Activated CD8-positive, alpha-beta T cell treated with anti-CD3 and anti-CD28 coated beads, Interleukin-2, amount 10 ng/mL, durations not matched to agents 7 days and 5 days (primary cell): ENCODE measurements at regions not wholly inside any gene's neighbourhood (a gene's known extent, or its start where the extent isn't known, plus 50 kb on each side); places are given as distances from the start of the nearest gene placed in this dataset.

Source experiments
- ATAC-seq: fragments of 150-1000 bp; cut with Tn5 transposase; one replicate; pipeline ENCODE4 v1.10.0; 2021; ENCODE audit warnings: moderate library complexity
- CTCF ChIA-PET: fragments of 350-600 bp; sonication (Branson Sonifier 250); formaldehyde crosslinking; loops from one replicate; lab custom pipeline; 2021; ENCODE audit warnings: antibody characterized with exemption; lab: Charles Lee
- POLR2A ChIA-PET: fragments of 350-600 bp; sonication (Branson Sonifier 250); formaldehyde crosslinking; loops from one replicate; lab custom pipeline; 2021; ENCODE audit warnings: antibody characterized with exemption; lab: Charles Lee
- DNase-seq: peaks from one replicate; pipeline ENCODE4 v3.0.0-alpha.2; 2020
- H3K27ac Mint-ChIP-seq: one replicate; pipeline ENCODE4 v1.8.0; 2021; ENCODE audit warnings: mild to moderate bottlenecking, mixed read lengths
- H3K27me3 Mint-ChIP-seq: one replicate; pipeline ENCODE4 v1.8.0; 2021; ENCODE audit warnings: low read depth, mixed read lengths
- H3K36me3 Mint-ChIP-seq: one replicate; pipeline ENCODE4 v1.8.0; 2021; ENCODE audit warnings: low read depth, mixed read lengths
- H3K4me1 Mint-ChIP-seq: one replicate; pipeline ENCODE4 v1.8.0; 2021; ENCODE audit warnings: low read depth, mixed read lengths
- H3K4me3 Mint-ChIP-seq: one replicate; pipeline ENCODE4 v1.8.0; 2021; ENCODE audit warnings: mild to moderate bottlenecking, mixed read lengths
- H3K9me3 Mint-ChIP-seq: one replicate; pipeline ENCODE4 v1.8.0; 2022; ENCODE audit warnings: mixed read lengths; ENCODE audit not compliant: insufficient read depth

GRCh38 chr1:118366286-118366685, 181.3 kb upstream of the SPAG17 start:
- DNase-seq (no peak), ATAC-seq (no peak)
- no peaks in the 10 kb centered on the region for H3K27me3 Mint-ChIP-seq
- ChIA-PET CTCF (no interaction called here), POLR2A (no interaction called here)
- H3K36me3 Mint-ChIP-seq, result no peaks in the 10 kb centered on the region
- no peaks in the 10 kb centered on the region for H3K4me1 Mint-ChIP-seq
- H3K9me3 Mint-ChIP-seq, result peaks cover 44% of the 10 kb centered on the region
- H3K4me3 Mint-ChIP-seq, result no peak overlapping the region
- H3K27ac Mint-ChIP-seq, result no peak overlapping the region

DNA sequence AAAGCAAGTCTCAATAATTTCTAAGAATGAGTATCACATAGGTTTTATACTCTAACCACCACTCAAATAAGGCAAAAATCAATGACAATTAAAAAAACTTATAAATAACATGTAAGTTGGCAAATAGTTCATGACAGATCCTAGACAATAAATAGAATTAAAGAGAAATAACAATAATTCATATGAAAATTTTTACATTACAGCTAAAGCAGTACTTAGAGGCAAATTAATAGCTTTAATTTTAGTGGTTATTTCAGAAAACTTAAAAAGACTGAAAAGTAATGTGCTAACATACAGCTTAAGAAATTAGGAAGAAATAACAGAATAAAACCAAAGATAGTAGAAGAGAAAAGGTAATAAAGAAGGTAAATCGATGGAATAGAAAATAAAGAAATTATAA, 179.9 kb upstream of the SPAG17 start:
- H3K27me3 Mint-ChIP-seq, result no peaks in the 10 kb centered on the region
- ATAC-seq (no peak), DNase-seq (no peak)
- CTCF ChIA-PET, result no interaction called here
- POLR2A ChIA-PET, result no interaction called here
- H3K36me3 Mint-ChIP-seq, result no peaks in the 10 kb centered on the region
- no peak overlapping the region for H3K27ac Mint-ChIP-seq
- no peaks in the 10 kb centered on the region for H3K4me1 Mint-ChIP-seq
- H3K9me3 Mint-ChIP-seq, result peaks cover 34% of the 10 kb centered on the region
- H3K4me3 Mint-ChIP-seq, result no peak overlapping the region

DNA sequence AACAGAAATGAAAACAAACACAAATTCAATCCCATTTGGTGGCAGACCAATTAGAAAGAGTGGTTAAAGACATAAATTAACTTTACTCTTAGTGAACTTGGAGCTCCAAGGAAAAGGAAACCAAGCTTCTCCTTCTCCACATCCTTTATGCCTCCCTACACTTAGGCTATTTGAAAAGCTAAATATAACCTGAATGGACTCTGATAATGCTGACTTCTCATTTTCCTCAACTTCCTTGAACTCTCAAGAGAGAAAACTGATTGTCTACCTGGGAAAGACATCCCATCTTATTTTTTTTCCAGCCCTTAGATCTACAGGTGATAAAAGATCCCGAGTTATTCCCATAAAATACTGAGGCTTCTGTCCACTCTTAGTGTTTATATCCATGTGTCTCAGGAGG, 178.4 kb upstream of the SPAG17 start:
- POLR2A ChIA-PET, result no interaction called here
- Mint-ChIP-seq H3K9me3 (peaks cover 34% of the 10 kb centered on the region), H3K36me3 (no peaks in the 10 kb centered on the region), H3K4me1 (no peaks in the 10 kb centered on the region), H3K27me3 (no peaks in the 10 kb centered on the region), H3K27ac (no peak overlapping the region), H3K4me3 (no peak overlapping the region)
- CTCF ChIA-PET, result no interaction called here
- DNase-seq (no peak), ATAC-seq (no peak)

GRCh38 chr1:118360817-118361216, 175.8 kb upstream of the SPAG17 start:
- Mint-ChIP-seq H3K9me3 (peaks cover 26% of the 10 kb centered on the region), H3K36me3 (no peaks in the 10 kb centered on the region), H3K4me3 (no peak overlapping the region), H3K4me1 (no peaks in the 10 kb centered on the region), H3K27me3 (no peaks in the 10 kb centered on the region), H3K27ac (no peak overlapping the region)
- ATAC-seq, result no peak
- no peak for DNase-seq
- POLR2A ChIA-PET, result no interaction called here
- CTCF ChIA-PET, result no interaction called here

DNA sequence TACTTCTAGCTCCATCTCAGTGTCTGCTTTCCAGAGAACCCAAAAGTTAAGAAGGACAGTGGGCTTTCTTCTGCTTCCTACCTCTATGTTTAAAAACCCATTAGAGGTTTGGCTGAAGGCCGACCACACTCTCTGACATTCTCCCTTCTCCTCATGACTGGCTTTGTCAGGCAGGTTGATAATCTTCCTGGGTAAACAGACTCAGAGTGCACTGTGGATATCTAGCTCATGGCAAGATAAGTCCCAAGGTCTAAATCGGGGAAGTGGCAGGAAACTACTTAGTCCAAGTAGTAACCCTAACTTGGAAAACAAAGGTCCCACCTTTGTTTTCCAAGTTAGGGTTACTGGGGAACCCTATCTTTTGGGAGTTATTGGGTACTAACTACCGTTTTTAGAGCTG, 161.9 kb upstream of the SPAG17 start:
- H3K4me1 Mint-ChIP-seq, result no peaks in the 10 kb centered on the region
- H3K4me3 Mint-ChIP-seq, result no peak overlapping the region
- ATAC-seq (no peak), DNase-seq (no peak)
- H3K27me3 Mint-ChIP-seq, result no peaks in the 10 kb centered on the region
- H3K9me3 Mint-ChIP-seq, result peaks cover 3% of the 10 kb centered on the region
- ChIA-PET CTCF (no interaction called here), POLR2A (no interaction called here)
- H3K27ac Mint-ChIP-seq, result no peak overlapping the region
- H3K36me3 Mint-ChIP-seq, result no peaks in the 10 kb centered on the region

DNA sequence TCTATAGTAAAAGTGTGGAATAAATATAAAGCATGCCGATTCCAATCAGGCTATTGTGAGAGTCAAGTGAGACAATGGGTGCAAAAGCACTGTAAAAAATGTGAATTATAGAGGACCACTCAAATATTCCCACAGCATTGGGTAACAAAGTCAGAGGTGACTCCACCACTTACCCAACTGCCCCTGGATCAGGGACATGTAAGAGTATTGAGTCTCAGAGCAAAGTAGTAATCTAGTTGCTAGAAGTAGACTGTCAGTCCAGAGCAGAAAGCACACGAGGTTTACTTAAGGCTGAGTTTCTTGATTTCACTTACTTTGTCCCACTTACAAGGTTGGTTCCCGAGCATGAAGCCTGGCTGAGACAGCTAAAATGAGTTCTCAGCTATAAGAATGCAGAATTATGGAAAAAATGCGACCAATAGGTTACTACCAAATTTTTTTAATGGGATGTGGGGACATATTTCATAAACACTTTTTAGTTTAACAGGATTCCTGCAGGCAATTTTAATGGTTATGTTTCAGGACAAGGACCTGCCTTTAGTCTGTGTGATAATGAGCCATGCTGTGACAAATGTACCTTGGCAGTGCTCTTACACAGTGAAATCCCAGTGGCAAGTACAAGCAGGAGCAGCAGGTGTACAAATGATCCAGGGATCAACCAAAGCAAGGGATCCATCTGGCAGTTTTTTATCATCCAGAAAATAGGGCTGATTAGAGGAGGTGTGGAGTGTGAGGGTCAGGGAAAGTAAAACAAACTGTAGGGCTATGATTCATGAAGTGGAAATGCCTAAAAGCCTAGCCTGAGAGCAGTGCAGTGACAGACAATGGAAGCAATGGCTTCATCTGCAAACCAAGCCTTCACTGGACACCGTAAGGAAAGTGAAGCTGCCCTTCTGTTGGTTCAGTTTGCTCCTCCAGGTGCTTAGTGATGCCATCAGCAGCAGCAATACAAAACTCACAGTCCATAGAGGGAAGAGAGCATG, 156.2 kb upstream of the SPAG17 start:
- H3K4me3 Mint-ChIP-seq, result no peak overlapping the region
- H3K36me3 Mint-ChIP-seq, result no peaks in the 10 kb centered on the region
- H3K27ac Mint-ChIP-seq, result no peak overlapping the region
- POLR2A ChIA-PET, result no interaction called here
- no peak for DNase-seq
- no peaks in the 10 kb centered on the region for H3K4me1 Mint-ChIP-seq
- no peak for ATAC-seq
- no peaks in the 10 kb centered on the region for H3K9me3 Mint-ChIP-seq
- H3K27me3 Mint-ChIP-seq, result no peaks in the 10 kb centered on the region
- CTCF ChIA-PET, result no interaction called here

DNA sequence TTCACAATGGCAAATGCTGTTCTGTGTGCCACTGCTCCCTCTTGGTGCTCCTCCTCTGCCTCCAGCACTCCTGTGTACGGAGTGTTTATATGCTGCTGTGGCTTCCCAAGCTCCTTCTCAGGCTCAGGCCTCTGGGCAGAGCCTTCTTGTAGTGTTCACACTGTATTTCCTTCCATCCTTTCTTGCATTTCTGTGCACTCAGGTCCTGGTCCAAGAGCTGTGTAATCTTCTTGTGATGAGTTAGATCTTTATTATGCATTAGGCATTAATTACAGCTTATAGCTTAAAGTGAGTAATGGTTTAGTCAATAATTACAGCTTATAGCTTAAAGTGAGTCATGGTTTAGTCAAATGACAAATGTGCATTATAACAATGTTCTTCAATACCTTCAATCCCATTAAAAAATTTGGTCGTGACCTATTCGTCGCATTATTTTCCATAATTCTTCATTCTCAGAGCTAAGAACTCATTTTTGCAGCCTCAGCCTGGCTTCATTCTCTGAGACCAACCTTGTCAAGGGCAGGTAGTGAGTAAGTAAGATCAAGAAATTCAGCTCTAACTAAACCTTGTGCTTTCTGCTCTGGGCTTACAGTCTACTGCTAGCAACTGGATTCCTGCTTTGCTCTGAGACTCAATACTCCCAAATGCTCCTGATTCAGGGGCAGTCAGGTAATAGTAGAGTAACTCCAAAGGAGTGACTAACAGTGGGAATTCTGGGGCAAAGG, 154.5 kb upstream of the SPAG17 start:
- DNase-seq, result no peak
- Mint-ChIP-seq H3K27me3 (no peaks in the 10 kb centered on the region), H3K27ac (no peak overlapping the region), H3K36me3 (no peaks in the 10 kb centered on the region), H3K4me1 (no peaks in the 10 kb centered on the region), H3K4me3 (no peak overlapping the region), H3K9me3 (no peaks in the 10 kb centered on the region)
- ChIA-PET POLR2A (no interaction called here), CTCF (no interaction called here)
- no peak for ATAC-seq

GRCh38 chr1:118338936-118339335, 153.9 kb upstream of the SPAG17 start:
- no peaks in the 10 kb centered on the region for H3K4me1 Mint-ChIP-seq
- no peak overlapping the region for H3K27ac Mint-ChIP-seq
- no peaks in the 10 kb centered on the region for H3K9me3 Mint-ChIP-seq
- H3K4me3 Mint-ChIP-seq, result no peak overlapping the region
- ATAC-seq (no peak), DNase-seq (no peak)
- ChIA-PET POLR2A (no interaction called here), CTCF (no interaction called here)
- H3K36me3 Mint-ChIP-seq, result no peaks in the 10 kb centered on the region
- H3K27me3 Mint-ChIP-seq, result no peaks in the 10 kb centered on the region

GRCh38 chr1:118337346-118337745, 152.3 kb upstream of the SPAG17 start:
- no peaks in the 10 kb centered on the region for H3K36me3 Mint-ChIP-seq
- no peaks in the 10 kb centered on the region for H3K4me1 Mint-ChIP-seq
- no peak for DNase-seq
- ChIA-PET POLR2A (no interaction called here), CTCF (no interaction called here)
- H3K27me3 Mint-ChIP-seq, result no peaks in the 10 kb centered on the region
- no peak overlapping the region for H3K4me3 Mint-ChIP-seq
- H3K9me3 Mint-ChIP-seq, result no peaks in the 10 kb centered on the region
- ATAC-seq, result no peak
- H3K27ac Mint-ChIP-seq, result no peak overlapping the region

DNA sequence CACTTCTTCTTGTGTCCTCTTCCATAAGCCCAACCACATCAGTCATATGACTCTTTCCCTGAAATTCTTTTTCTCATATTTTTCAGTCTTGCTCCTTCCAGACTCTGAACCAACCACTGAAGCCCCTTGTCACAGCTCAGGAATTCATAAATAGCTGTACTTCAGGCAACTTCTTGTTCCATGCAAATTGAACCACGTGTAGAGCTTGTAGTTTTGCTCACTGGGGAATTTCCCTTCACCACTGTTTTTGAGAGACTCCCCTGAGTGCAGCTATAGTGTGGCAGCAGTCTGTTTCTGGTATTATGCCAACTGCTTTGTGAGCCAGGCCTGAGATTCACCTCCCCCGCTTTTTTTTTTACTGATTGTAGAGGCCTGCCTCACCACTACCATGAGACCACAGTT, 150.3 kb upstream of the SPAG17 start:
- Mint-ChIP-seq H3K4me1 (no peaks in the 10 kb centered on the region), H3K36me3 (no peaks in the 10 kb centered on the region), H3K4me3 (no peak overlapping the region), H3K27ac (no peak overlapping the region), H3K27me3 (no peaks in the 10 kb centered on the region), H3K9me3 (no peaks in the 10 kb centered on the region)
- ChIA-PET CTCF (no interaction called here), POLR2A (no interaction called here)
- DNase-seq, result no peak
- no peak for ATAC-seq

DNA sequence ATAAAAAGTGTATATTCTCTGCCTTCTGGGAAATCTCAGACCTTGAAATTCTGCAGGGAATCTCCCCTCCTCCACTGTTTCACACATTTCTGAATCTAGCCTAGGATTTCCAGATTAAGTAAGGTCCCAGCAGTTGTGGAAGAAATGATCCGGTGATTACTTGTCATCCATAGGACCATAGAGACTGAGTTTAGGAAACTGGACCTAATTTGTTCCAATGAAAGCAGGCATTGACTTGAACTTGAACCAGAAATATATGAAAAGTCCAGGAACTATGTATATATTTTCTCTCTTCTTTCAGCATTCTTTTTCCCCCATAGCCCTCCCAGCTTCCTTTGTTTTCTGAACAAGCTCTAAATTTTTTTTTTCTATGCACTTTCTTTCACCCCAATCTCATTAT, 149.5 kb upstream of the SPAG17 start:
- H3K4me3 Mint-ChIP-seq, result no peak overlapping the region
- ChIA-PET CTCF (no interaction called here), POLR2A (no interaction called here)
- H3K36me3 Mint-ChIP-seq, result no peaks in the 10 kb centered on the region
- no peaks in the 10 kb centered on the region for H3K4me1 Mint-ChIP-seq
- DNase-seq (no peak), ATAC-seq (no peak)
- no peaks in the 10 kb centered on the region for H3K9me3 Mint-ChIP-seq
- H3K27ac Mint-ChIP-seq, result no peak overlapping the region
- H3K27me3 Mint-ChIP-seq, result no peaks in the 10 kb centered on the region

DNA sequence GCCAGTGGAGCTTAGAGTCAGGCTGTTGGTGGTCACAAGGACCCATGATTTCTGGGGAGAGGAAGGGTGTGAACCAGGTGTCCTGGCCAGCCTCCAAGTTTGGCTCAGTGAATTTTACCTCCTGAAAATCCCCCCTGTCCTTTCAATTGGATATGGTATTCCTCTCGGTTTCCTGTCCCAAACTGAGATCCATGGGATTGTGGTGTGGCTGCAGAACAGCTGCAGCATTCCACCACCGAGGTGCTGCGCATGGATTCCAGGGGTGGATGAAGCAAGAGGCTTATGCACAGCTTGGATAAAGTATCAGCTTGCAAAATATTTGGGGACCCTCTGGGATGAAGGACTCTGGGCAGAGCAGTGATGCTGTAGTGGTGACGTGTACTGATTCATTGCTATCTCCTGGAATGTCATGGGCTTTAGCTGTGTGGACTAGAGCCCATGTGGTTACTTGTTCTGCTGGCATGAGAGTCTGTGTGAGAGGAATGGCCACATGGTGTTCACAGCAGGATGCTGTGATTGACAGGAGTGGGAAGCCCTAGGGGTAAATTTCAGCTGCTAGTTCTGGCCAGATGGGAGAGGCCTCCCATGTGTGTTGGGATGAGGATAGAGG, 148.7 kb upstream of the SPAG17 start:
- H3K9me3 Mint-ChIP-seq, result no peaks in the 10 kb centered on the region
- H3K36me3 Mint-ChIP-seq, result no peaks in the 10 kb centered on the region
- no peaks in the 10 kb centered on the region for H3K4me1 Mint-ChIP-seq
- no peak overlapping the region for H3K4me3 Mint-ChIP-seq
- H3K27ac Mint-ChIP-seq, result no peak overlapping the region
- CTCF ChIA-PET, result no interaction called here
- H3K27me3 Mint-ChIP-seq, result no peaks in the 10 kb centered on the region
- ATAC-seq (no peak), DNase-seq (no peak)
- POLR2A ChIA-PET, result no interaction called here
